MM.1S (cell line): ENCODE measurements at regions not wholly inside any gene's neighbourhood (a gene's known extent, or its start where the extent isn't known, plus 50 kb on each side); places are given as distances from the start of the nearest gene placed in this dataset.

Experiments
- DNase-seq: peaks from one replicate; pipeline ENCODE4 v3.0.0-alpha.2; 2015
- H2AFZ ChIP-seq: fragments of 300-600 bp; sonication (generic); 2 replicates; pipeline ENCODE4 v1.6.0; 2016; ENCODE audit warnings: antibody characterized with exemption, low read length
- H3F3A ChIP-seq: fragments of 300-600 bp; sonication (generic); 2 replicates; pipeline ENCODE4 v1.6.1; 2016; ENCODE audit warnings: mild to moderate bottlenecking, antibody characterized with exemption, low read length, moderate library complexity, mixed read lengths; ENCODE audit not compliant: insufficient read depth
- H3K27ac ChIP-seq: fragments of 300-600 bp; sonication (generic); 2 replicates; pipeline ENCODE4 v1.5.1; 2016; ENCODE audit warnings: mild to moderate bottlenecking, low read length
- H3K27me3 ChIP-seq: fragments of 300-600 bp; sonication (generic); replicated peaks from 2 replicates; pipeline ENCODE4 v1.6.0; 2016; ENCODE audit warnings: low read length; ENCODE audit not compliant: insufficient read depth
- H3K36me3 ChIP-seq: fragments of 300-600 bp; sonication (generic); replicated peaks from 2 replicates; pipeline ENCODE4 v1.6.1; 2016; ENCODE audit warnings: mild to moderate bottlenecking, low read length, mixed read lengths; ENCODE audit not compliant: insufficient read depth
- H3K4me1 ChIP-seq: fragments of 300-600 bp; sonication (generic); 2 replicates; pipeline ENCODE4 v1.6.1; 2016; ENCODE audit warnings: low read length, mixed read lengths
- H3K4me2 ChIP-seq: fragments of 300-600 bp; sonication (generic); 2 replicates; pipeline ENCODE4 v1.6.0; 2016; ENCODE audit warnings: low read depth, low read length
- H3K4me3 ChIP-seq: fragments of 300-600 bp; sonication (generic); 2 replicates; pipeline ENCODE4 v1.5.1; 2016; ENCODE audit warnings: low read length, mixed read lengths
- H3K79me2 ChIP-seq: fragments of 300-600 bp; sonication (generic); 2 replicates; pipeline ENCODE4 v1.6.1; 2016; ENCODE audit warnings: mixed run types, low read length, mixed read lengths
- H3K9ac ChIP-seq: fragments of 300-600 bp; sonication (generic); 2 replicates; pipeline ENCODE4 v1.6.1; 2016; ENCODE audit warnings: low read length, mixed read lengths
- H3K9me2 ChIP-seq: fragments of 300-600 bp; sonication (generic); replicated peaks from 2 replicates; pipeline ENCODE4 v1.6.1; 2016; ENCODE audit warnings: mild to moderate bottlenecking, low read length, mixed read lengths; ENCODE audit not compliant: insufficient read depth
- H3K9me3 ChIP-seq: fragments of 300-600 bp; sonication (generic); replicated peaks from 2 replicates; pipeline ENCODE4 v1.6.1; 2016; ENCODE audit warnings: mild to moderate bottlenecking, low read length, mixed read lengths; ENCODE audit not compliant: insufficient read depth
- H4K20me1 ChIP-seq: fragments of 300-600 bp; sonication (generic); 2 replicates; pipeline ENCODE4 v1.6.1; 2016; ENCODE audit warnings: mild to moderate bottlenecking, low read length, moderate library complexity, mixed read lengths; ENCODE audit not compliant: insufficient read depth
- CTCF ChIP-seq: fragments of 300-600 bp; sonication (generic); IDR thresholded peaks from 2 replicates; pipeline ENCODE4 v1.5.1; 2016; ENCODE audit warnings: antibody characterized with exemption, low read length, mixed read lengths
- EZH2 ChIP-seq: fragments of 300-600 bp; sonication (generic); optimal IDR thresholded peaks from 2 replicates; pipeline ENCODE3; 2017; ENCODE audit warnings: low read depth, mild to moderate bottlenecking, antibody characterized with exemption, low read length, mixed read lengths
- EZH2phosphoT487 ChIP-seq: fragments of 300-600 bp; sonication (generic); IDR thresholded peaks from 2 replicates; pipeline ENCODE4 v1.6.1; 2018; ENCODE audit warnings: antibody characterized with exemption, low read length

GRCh38 chr5:163682234-163682633 is 176.8 kb downstream of the MAT2B start:
- Histone ChIP-seq H3K4me2 (no peak overlapping the region), H3K27ac (no peak overlapping the region), H3K9me3 (no peaks in the 10 kb centered on the region), H3K27me3 (no peaks in the 10 kb centered on the region), H2AFZ (no peak overlapping the region), H3K9me2 (no peaks in the 10 kb centered on the region), H3K36me3 (no peaks in the 10 kb centered on the region), H3F3A (no peaks in the 10 kb centered on the region), H4K20me1 (no peaks in the 10 kb centered on the region), H3K4me3 (no peak overlapping the region), H3K4me1 (no peaks in the 10 kb centered on the region), H3K9ac (no peak overlapping the region), H3K79me2 (no peaks in the 10 kb centered on the region)
- DNase-seq: no peak
- TF ChIP-seq CTCF: no peak
- TF ChIP-seq EZH2: no peak
- no peak for TF ChIP-seq EZH2phosphoT487

DNA sequence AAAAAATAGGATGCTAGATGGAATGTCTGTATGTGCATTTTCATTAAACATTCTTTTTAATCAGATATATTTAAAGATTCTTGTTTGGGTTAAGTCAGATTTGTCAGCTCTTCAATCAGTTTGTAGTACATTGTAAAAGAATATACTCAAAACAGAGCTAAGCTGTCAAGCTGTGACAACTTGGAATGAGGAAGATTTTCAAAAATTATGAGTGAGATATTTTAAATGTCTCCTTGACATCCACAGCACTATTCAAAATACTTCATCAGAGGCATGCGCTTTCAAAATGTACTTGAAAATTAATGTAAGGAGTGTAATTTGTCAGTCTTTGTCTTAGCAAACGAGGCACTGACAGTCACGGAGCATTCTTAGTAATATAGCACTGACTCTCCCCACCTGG is 182.0 kb downstream of the MAT2B start:
- Histone ChIP-seq H3K4me2 (no peak overlapping the region), H3K79me2 (no peaks in the 10 kb centered on the region), H2AFZ (no peak overlapping the region), H3K9ac (no peak overlapping the region), H3K27me3 (no peaks in the 10 kb centered on the region), H3K27ac (no peak overlapping the region), H3K9me2 (no peaks in the 10 kb centered on the region), H3K36me3 (no peaks in the 10 kb centered on the region), H3K4me3 (no peak overlapping the region), H4K20me1 (no peaks in the 10 kb centered on the region), H3F3A (no peaks in the 10 kb centered on the region), H3K9me3 (no peaks in the 10 kb centered on the region), H3K4me1 (no peaks in the 10 kb centered on the region)
- no peak for TF ChIP-seq CTCF
- no peak for TF ChIP-seq EZH2phosphoT487
- TF ChIP-seq EZH2: no peak
- no peak for DNase-seq

GRCh38 chr5:163692091-163692490 is 186.7 kb downstream of the MAT2B start:
- Histone ChIP-seq H3K9ac (no peak overlapping the region), H3K4me3 (no peak overlapping the region), H3K27me3 (no peaks in the 10 kb centered on the region), H2AFZ (no peak overlapping the region), H3K4me1 (no peaks in the 10 kb centered on the region), H3K27ac (no peak overlapping the region), H3K9me2 (no peaks in the 10 kb centered on the region), H3K4me2 (no peak overlapping the region), H3K9me3 (no peaks in the 10 kb centered on the region), H3F3A (no peaks in the 10 kb centered on the region), H4K20me1 (no peaks in the 10 kb centered on the region), H3K79me2 (no peaks in the 10 kb centered on the region), H3K36me3 (no peaks in the 10 kb centered on the region)
- no peak for DNase-seq
- TF ChIP-seq CTCF (no peak), EZH2 (no peak), EZH2phosphoT487 (no peak)
